ENCODE measurements at regions not wholly inside any gene's neighbourhood (a gene's known extent, or its start where the extent isn't known, plus 50 kb on each side); places are given as distances from the start of the nearest gene placed in this dataset.

DNA sequence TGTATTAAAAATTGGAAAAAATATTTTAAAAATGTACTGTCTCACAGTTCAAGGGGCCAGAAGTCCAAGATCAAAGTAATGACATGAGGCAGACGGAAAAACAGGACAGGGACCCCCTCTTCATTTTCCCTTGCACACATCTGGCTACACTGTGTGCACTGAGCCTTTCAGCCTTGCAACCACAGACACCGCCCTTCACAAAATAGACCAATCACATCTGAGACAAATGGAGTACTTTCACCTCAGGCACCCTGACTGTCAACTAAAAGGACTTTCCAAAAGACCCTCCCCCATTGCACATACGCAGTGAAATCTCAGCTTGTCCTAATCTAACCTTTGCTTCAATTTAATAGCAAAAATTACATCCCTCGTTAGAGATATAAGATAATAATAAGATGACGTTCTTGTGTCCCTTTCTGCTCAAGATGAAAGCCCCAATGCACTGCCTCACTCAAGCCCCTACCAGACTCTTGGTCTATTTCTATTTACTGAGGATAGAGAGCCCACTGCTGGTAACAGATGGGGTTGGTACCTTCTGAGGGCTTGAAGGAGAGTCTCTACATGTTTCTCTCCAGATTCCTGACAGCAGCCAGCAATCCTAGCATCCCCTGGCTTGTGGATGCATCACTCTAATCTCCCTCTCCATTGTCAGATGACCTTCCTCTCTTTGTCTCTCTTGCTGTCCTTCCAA lies 514.8 kb upstream of the ADAMTS16 start:
- H3K9me3 Mint-ChIP-seq: peaks cover 12% of the 10 kb centered on the region
- no peaks in the 10 kb centered on the region for H3K4me1 Mint-ChIP-seq (ENCODE audit: low read depth)
- intact Hi-C loops (cut with micrococcal nuclease): no loop called here
- ATAC-seq (no peak), DNase-seq (no peak)
- POLR2A ChIA-PET: no interaction called here
- no peaks in the 10 kb centered on the region for H3K36me3 Mint-ChIP-seq (ENCODE audit: low read depth)
- CTCF ChIA-PET: no interaction called here
- TF ChIP-seq, protein P1, sequence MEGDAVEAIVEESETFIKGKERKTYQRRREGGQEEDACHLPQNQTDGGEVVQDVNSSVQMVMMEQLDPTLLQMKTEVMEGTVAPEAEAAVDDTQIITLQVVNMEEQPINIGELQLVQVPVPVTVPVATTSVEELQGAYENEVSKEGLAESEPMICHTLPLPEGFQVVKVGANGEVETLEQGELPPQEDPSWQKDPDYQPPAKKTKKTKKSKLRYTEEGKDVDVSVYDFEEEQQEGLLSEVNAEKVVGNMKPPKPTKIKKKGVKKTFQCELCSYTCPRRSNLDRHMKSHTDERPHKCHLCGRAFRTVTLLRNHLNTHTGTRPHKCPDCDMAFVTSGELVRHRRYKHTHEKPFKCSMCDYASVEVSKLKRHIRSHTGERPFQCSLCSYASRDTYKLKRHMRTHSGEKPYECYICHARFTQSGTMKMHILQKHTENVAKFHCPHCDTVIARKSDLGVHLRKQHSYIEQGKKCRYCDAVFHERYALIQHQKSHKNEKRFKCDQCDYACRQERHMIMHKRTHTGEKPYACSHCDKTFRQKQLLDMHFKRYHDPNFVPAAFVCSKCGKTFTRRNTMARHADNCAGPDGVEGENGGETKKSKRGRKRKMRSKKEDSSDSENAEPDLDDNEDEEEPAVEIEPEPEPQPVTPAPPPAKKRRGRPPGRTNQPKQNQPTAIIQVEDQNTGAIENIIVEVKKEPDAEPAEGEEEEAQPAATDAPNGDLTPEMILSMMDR (IDR thresholded peaks at IDR 0.05): no peak
- H3K27ac Mint-ChIP-seq: no peak overlapping the region
- no peaks in the 10 kb centered on the region for H3K27me3 Mint-ChIP-seq
- H3K4me3 Mint-ChIP-seq: no peak overlapping the region

DNA sequence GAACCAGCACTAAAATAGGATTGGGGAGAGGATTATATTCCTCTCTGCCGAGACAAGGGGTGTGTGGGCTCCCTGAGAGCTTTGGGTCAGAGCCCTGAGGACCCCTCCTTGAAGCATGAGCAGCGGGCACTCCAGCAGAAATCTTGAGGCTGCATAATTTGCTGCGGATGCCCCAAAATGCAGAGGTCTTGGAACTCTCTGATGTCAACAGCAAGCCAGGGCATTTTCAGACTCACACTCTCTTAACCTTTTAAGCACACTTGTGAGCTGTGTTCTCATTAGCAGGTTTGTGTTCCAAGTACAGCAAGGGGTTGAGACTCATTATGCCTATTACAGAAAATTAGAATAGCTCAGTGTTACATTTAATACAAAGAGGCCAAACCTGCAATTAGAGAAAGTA lies 513.0 kb upstream of the ADAMTS16 start:
- intact Hi-C loops (cut with micrococcal nuclease): no loop called here
- ATAC-seq (no peak), DNase-seq (no peak)
- Mint-ChIP-seq H3K9me3 (peaks cover 16% of the 10 kb centered on the region), H3K4me3 (no peak overlapping the region), H3K27ac (no peak overlapping the region), H3K36me3 (ENCODE audit: low read depth) (no peaks in the 10 kb centered on the region), H3K4me1 (ENCODE audit: low read depth) (no peaks in the 10 kb centered on the region), H3K27me3 (no peaks in the 10 kb centered on the region)
- TF ChIP-seq, protein P1 (IDR thresholded peaks at IDR 0.05): no peak
- POLR2A ChIA-PET: no interaction called here
- CTCF ChIA-PET: no interaction called here

DNA sequence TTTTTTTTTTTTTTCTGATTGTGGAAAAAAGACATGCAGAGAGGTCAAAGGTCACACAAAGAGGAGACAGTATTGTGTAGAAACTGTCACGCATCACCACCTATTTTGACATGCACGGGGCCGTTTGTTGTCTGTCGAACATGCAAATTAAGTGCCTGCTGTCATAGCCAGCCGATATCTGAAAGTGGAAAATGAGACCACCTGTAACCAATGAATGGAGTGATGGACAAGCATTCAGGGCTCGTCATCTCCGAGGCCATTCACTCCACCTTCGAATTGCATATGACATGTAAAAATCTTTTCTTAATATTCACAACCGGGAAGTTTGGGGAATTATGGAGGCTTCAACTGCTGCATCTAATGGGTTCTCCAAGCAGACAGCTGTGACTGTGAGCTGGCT lies 512.2 kb upstream of the ADAMTS16 start:
- TF ChIP-seq, protein P1 (IDR thresholded peaks at IDR 0.05): no peak
- ChIA-PET POLR2A (no interaction called here), CTCF (no interaction called here)
- DNase-seq (no peak), ATAC-seq (no peak)
- Mint-ChIP-seq H3K36me3 (ENCODE audit: low read depth) (no peaks in the 10 kb centered on the region), H3K4me3 (no peak overlapping the region), H3K4me1 (ENCODE audit: low read depth) (no peaks in the 10 kb centered on the region), H3K9me3 (peaks cover 16% of the 10 kb centered on the region), H3K27me3 (no peaks in the 10 kb centered on the region), H3K27ac (no peak overlapping the region)
- intact Hi-C loops (cut with micrococcal nuclease): no loop called here

DNA sequence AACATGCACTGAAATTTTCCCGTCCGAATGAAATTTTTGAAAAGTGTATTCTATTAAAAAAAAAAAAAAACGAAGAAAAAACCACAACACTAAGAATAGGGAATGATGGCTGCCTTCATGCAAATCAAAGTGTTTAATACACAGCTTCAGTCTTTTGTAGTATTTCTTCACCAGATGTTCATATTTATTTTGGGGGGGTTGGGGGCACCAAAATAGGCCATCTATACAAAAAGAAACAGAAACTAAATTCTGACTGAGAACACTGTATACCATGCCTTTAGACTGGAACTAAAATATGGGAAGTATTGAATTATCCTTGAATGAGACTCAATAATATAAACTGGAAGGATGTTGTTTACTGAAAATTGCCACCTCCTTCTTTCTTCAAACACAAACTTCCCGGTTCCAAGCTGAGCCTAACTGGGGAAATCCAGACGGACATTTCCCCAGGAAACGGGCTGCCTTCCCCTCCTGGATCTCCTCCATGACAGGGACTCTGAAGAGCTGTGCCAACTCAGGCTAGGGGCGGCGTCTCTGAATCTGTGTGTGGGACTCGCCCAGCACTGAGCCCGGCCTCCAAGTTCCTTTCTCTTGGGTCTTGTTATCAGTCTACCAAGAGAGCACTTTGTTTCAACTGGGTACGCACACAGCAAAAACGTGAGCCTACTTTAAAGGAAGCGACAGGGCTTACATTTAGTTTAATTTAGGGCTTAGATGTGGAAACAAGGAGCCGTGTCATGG lies 511.3 kb upstream of the ADAMTS16 start:
- peaks cover 14% of the 10 kb centered on the region for H3K9me3 Mint-ChIP-seq
- no peaks in the 10 kb centered on the region for H3K4me1 Mint-ChIP-seq (ENCODE audit: low read depth)
- DNase-seq (no peak), ATAC-seq (no peak)
- POLR2A ChIA-PET: no interaction called here
- no peaks in the 10 kb centered on the region for H3K27me3 Mint-ChIP-seq
- TF ChIP-seq, protein P1 (IDR thresholded peaks at IDR 0.05): no peak
- H3K36me3 Mint-ChIP-seq (ENCODE audit: low read depth): no peaks in the 10 kb centered on the region
- no peak overlapping the region for H3K4me3 Mint-ChIP-seq
- CTCF ChIA-PET: no interaction called here
- intact Hi-C loops (cut with micrococcal nuclease): no loop called here
- no peak overlapping the region for H3K27ac Mint-ChIP-seq

DNA sequence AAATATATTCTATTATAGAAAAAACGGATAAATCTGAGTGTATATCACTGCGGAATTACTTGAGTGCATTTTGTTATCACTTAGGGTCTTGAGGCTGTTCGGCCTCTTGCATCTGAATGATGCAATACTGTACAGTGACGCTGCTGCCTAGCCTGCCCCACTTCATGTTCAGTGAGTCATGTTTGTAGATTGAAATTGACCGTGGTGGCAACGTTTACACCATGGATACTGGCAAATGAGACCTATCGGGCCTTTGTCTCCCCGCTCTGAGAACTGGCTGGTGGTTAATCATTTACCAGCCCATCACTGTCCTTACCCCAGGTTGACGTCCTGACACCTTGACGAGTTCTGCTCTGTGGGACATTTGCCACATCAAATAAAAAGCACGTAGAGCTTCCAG lies 510.1 kb upstream of the ADAMTS16 start:
- no peaks in the 10 kb centered on the region for H3K36me3 Mint-ChIP-seq (ENCODE audit: low read depth)

More for the DNA sequence above, 510.1 kb upstream of the ADAMTS16 start:
- TF ChIP-seq, protein P1 (IDR thresholded peaks at IDR 0.05): no peak
- DNase-seq: no peak
- Mint-ChIP-seq H3K4me3 (no peak overlapping the region), H3K27me3 (no peaks in the 10 kb centered on the region), H3K4me1 (ENCODE audit: low read depth) (no peaks in the 10 kb centered on the region), H3K27ac (no peak overlapping the region), H3K9me3 (peaks cover 10% of the 10 kb centered on the region)
- intact Hi-C loops (cut with micrococcal nuclease): no loop called here
- ChIA-PET POLR2A (no interaction called here), CTCF (no interaction called here)
- ATAC-seq: no peak
